HL-60 (cell line): ENCODE measurements at regions not wholly inside any gene's neighbourhood (a gene's known extent, or its start where the extent isn't known, plus 50 kb on each side); places are given as distances from the start of the nearest gene placed in this dataset.

Experiments used
- DNase-seq, 2 experiments: peaks; one replicate each; pipeline ENCODE4 v3.0.0-alpha.2; 2010 to 2020; ENCODE audit warnings: low read depth in 1 of 2, low spot score in 1 of 2
- H3K27ac ChIP-seq: fragments of 250-450 bp; sonication (Bioruptor Pico); replicated peaks from 2 replicates; pipeline ENCODE4 v1.5.1; 2020; ENCODE audit warnings: mild to moderate bottlenecking, moderate library complexity
- H3K27me3 ChIP-seq: fragments of 250-450 bp; sonication (Bioruptor Pico); 2 replicates; pipeline ENCODE4 v1.5.1; 2021; ENCODE audit warnings: mild to moderate bottlenecking, moderate library complexity; ENCODE audit not compliant: insufficient read depth, poor library complexity, severe bottlenecking
- H3K4me3 ChIP-seq: replicated peaks from 2 replicates; pipeline ENCODE4 v1.5.1; 2011; ENCODE audit warnings: mild to moderate bottlenecking, control low read depth, low read length; ENCODE audit not compliant: insufficient read depth
- GABPA ChIP-seq: IDR thresholded peaks from 2 replicates; pipeline ENCODE4 v1.6.1; 2012; ENCODE audit warnings: low read depth
- POLR2AphosphoS5 ChIP-seq: IDR thresholded peaks from 2 replicates; pipeline ENCODE4 v1.6.1; 2012; ENCODE audit warnings: low read depth
- SPI1 ChIP-seq: IDR thresholded peaks from 2 replicates; pipeline ENCODE4 v1.6.1; 2012; ENCODE audit warnings: low read depth, mild to moderate bottlenecking, borderline replicate concordance
- TF ChIP-seq, protein P1 (sequence below): IDR thresholded peaks from 2 replicates; pipeline ENCODE4 v1.6.1; 2012; ENCODE audit warnings: low read depth; ENCODE audit not compliant: insufficient replicate concordance
- TF ChIP-seq, protein P2 (sequence below): IDR thresholded peaks from one replicate; pipeline ENCODE4 v1.5.1; 2011; ENCODE audit warnings: low read length, control low read depth, inconsistent platforms; ENCODE audit not compliant: insufficient read depth

DNA sequence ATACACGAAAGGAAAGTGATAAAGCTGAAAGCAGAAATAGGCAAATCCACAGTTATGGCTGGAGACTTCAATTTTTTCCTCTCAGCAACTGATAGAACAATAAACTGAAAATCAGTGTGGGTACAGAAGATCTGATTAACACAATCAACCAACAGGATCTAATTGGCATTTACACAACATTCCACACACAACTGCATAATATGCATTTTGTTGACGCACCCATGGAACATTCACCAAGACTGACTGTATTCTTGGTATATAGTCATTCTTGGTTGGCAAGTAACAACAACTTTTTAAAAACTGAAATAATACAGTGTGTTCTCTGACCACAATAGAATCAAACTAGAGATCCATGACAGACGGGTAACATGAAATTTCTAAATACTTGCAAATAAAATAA is 218.7 kb upstream of the S1PR3 start:
- no peak for TF ChIP-seq GABPA
- TF ChIP-seq POLR2AphosphoS5: no peak
- TF ChIP-seq, protein P1, sequence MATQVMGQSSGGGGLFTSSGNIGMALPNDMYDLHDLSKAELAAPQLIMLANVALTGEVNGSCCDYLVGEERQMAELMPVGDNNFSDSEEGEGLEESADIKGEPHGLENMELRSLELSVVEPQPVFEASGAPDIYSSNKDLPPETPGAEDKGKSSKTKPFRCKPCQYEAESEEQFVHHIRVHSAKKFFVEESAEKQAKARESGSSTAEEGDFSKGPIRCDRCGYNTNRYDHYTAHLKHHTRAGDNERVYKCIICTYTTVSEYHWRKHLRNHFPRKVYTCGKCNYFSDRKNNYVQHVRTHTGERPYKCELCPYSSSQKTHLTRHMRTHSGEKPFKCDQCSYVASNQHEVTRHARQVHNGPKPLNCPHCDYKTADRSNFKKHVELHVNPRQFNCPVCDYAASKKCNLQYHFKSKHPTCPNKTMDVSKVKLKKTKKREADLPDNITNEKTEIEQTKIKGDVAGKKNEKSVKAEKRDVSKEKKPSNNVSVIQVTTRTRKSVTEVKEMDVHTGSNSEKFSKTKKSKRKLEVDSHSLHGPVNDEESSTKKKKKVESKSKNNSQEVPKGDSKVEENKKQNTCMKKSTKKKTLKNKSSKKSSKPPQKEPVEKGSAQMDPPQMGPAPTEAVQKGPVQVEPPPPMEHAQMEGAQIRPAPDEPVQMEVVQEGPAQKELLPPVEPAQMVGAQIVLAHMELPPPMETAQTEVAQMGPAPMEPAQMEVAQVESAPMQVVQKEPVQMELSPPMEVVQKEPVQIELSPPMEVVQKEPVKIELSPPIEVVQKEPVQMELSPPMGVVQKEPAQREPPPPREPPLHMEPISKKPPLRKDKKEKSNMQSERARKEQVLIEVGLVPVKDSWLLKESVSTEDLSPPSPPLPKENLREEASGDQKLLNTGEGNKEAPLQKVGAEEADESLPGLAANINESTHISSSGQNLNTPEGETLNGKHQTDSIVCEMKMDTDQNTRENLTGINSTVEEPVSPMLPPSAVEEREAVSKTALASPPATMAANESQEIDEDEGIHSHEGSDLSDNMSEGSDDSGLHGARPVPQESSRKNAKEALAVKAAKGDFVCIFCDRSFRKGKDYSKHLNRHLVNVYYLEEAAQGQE: no peak
- TF ChIP-seq, protein P2, sequence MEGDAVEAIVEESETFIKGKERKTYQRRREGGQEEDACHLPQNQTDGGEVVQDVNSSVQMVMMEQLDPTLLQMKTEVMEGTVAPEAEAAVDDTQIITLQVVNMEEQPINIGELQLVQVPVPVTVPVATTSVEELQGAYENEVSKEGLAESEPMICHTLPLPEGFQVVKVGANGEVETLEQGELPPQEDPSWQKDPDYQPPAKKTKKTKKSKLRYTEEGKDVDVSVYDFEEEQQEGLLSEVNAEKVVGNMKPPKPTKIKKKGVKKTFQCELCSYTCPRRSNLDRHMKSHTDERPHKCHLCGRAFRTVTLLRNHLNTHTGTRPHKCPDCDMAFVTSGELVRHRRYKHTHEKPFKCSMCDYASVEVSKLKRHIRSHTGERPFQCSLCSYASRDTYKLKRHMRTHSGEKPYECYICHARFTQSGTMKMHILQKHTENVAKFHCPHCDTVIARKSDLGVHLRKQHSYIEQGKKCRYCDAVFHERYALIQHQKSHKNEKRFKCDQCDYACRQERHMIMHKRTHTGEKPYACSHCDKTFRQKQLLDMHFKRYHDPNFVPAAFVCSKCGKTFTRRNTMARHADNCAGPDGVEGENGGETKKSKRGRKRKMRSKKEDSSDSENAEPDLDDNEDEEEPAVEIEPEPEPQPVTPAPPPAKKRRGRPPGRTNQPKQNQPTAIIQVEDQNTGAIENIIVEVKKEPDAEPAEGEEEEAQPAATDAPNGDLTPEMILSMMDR: no peak
- TF ChIP-seq SPI1: no peak
- H3K27ac ChIP-seq: no peak overlapping the region

DNA sequence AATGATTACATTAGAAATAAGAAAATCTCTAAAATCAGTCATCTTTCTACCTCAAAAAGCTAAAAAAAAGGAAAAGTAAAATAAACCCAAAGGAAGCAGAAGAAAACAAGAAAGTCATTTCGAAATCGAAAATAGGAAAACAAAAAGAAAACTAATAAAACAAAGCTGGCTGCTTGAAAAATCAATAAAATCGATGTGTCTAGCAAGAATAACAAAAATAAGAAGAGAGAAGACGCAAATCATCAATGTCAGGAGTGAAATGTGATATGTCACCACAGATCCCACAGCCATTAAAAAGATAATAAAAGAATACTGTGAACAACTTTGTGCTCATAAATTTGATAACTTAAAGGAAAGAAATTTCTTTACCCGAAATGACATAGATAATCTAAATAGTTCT is 218.1 kb upstream of the S1PR3 start:
- Histone ChIP-seq H3K27ac (no peak overlapping the region), H3K27me3 (no peaks in the 10 kb centered on the region), H3K4me3 (no peak overlapping the region)
- DNase-seq: no peak
- TF ChIP-seq POLR2AphosphoS5 (no peak), SPI1 (no peak), GABPA (no peak)
- TF ChIP-seq, protein P1: no peak
- TF ChIP-seq, protein P2: no peak

More for the DNA sequence above, 218.7 kb upstream of the S1PR3 start:
- no peaks in the 10 kb centered on the region for H3K27me3 ChIP-seq
- no peak for DNase-seq
- no peak overlapping the region for H3K4me3 ChIP-seq

DNA sequence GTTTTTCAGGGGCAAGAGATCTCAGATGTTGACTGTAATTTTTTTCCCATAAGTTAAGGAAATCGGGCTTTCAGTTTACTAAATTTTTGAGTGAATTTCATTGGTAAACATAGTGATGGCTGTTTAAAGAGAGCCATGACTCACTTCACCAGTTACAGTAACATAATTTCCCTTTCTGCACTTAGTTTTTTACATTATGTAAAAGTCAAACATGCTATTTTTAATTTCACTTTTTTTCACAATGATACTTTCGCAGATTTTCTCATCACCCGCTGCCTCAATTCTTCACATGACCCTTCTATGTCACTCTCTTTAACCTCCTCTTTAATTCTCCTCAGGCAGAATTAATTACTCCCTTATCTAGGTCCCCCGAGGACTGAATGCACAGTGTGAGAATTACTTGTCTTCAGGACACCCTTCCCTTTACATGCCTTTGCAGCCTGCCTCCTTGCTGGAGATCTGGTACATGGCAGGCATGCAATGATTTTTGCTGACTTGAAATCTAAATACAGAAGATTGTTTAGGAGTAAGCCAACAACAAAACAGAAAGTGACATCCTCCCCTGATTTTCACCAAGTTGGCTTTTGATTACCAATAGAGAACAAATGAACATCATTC is 217.5 kb upstream of the S1PR3 start:
- DNase-seq: no peak
- Histone ChIP-seq H3K27ac (no peak overlapping the region), H3K4me3 (no peak overlapping the region), H3K27me3 (no peaks in the 10 kb centered on the region)
- TF ChIP-seq, protein P1: no peak
- TF ChIP-seq POLR2AphosphoS5: no peak
- no peak for TF ChIP-seq SPI1
